ENCODE measurements at regions not wholly inside any gene's neighbourhood (a gene's known extent, or its start where the extent isn't known, plus 50 kb on each side); places are given as distances from the start of the nearest gene placed in this dataset.
"Not testable (repeated sequence)": the region's sequence is repeated elsewhere in the genome, so short reads cannot be mapped to it uniquely, and the experiment has no call there.

- intact Hi-C loops (cut with DNase I) = no loop called here
- ATAC-seq (no peak), DNase-seq (ENCODE audit: missing footprints) (no peak)
These were observed 272.9 kb upstream of the RIOK2 start for GRCh38 chr5:97455996-97456395.

GRCh38 chr5:97458851-97459250 is 275.8 kb upstream of the RIOK2 start:
- intact Hi-C loops (cut with DNase I) = no loop called here
- ATAC-seq (no peak), DNase-seq (ENCODE audit: missing footprints) (no peak)

- intact Hi-C loops (cut with DNase I) = no loop called here
- ATAC-seq (no peak), DNase-seq (ENCODE audit: missing footprints) (no peak)
These were observed 288.9 kb upstream of the RIOK2 start for GRCh38 chr5:97471951-97472350.

- intact Hi-C loops (cut with DNase I) = no loop called here
- ATAC-seq (no peak), DNase-seq (ENCODE audit: missing footprints) (no peak)
These were observed 292.8 kb upstream of the RIOK2 start for GRCh38 chr5:97475847-97476246.

GRCh38 chr5:97476852-97477534 is 293.9 kb upstream of the RIOK2 start:
- DNase-seq (ENCODE audit: missing footprints) (no peak), ATAC-seq (no peak)
- intact Hi-C loops (cut with DNase I) = no loop called here

GRCh38 chr5:97478483-97478882 is 295.4 kb upstream of the RIOK2 start:
- ATAC-seq (no peak), DNase-seq (ENCODE audit: missing footprints) (no peak)
- intact Hi-C loops (cut with DNase I) = no loop called here

- intact Hi-C loops (cut with DNase I) = no loop called here
- no peak for DNase-seq (ENCODE audit: missing footprints)
- ATAC-seq = no peak
These were observed 297.3 kb upstream of the RIOK2 start for GRCh38 chr5:97480313-97480712.

GRCh38 chr5:97488126-97488668 is 305.1 kb upstream of the RIOK2 start:
- DNase-seq (ENCODE audit: missing footprints) (no peak), ATAC-seq (no peak)
- intact Hi-C loops (cut with DNase I) = no loop called here

GRCh38 chr5:97489010-97489840 is 306.2 kb upstream of the RIOK2 start:
- intact Hi-C loops (cut with DNase I) = no loop called here
- ATAC-seq = no peak
- no peak for DNase-seq (ENCODE audit: missing footprints)

- intact Hi-C loops (cut with DNase I) = no loop called here
- ATAC-seq (no peak), DNase-seq (ENCODE audit: missing footprints) (no peak)
These were observed 311.4 kb upstream of the RIOK2 start for GRCh38 chr5:97494465-97494864.

GRCh38 chr5:97495301-97495700 is 312.3 kb upstream of the RIOK2 start:
- no peak for ATAC-seq
- intact Hi-C loops (cut with DNase I) = no loop called here
- no peak for DNase-seq (ENCODE audit: missing footprints)

- DNase-seq (ENCODE audit: missing footprints) (no peak), ATAC-seq (no peak)
- intact Hi-C loops (cut with DNase I) = no loop called here
These were observed 313.0 kb upstream of the RIOK2 start for GRCh38 chr5:97496037-97496436.

- intact Hi-C loops (cut with DNase I) = no loop called here
- no peak for DNase-seq (ENCODE audit: missing footprints)
These were observed 315.6 kb upstream of the RIOK2 start for GRCh38 chr5:97498657-97499056.

GRCh38 chr5:97499605-97500004 is 316.6 kb upstream of the RIOK2 start:
- intact Hi-C loops (cut with DNase I) = no loop called here
- DNase-seq (ENCODE audit: missing footprints) (no peak), ATAC-seq (no peak)

More at GRCh38 chr5:97498657-97499056, 315.6 kb upstream of the RIOK2 start:
- ATAC-seq = no peak

- DNase-seq (ENCODE audit: missing footprints) (no peak), ATAC-seq (no peak)
- intact Hi-C loops (cut with DNase I) = no loop called here
These were observed 318.4 kb upstream of the RIOK2 start for GRCh38 chr5:97501286-97501964.

- intact Hi-C loops (cut with DNase I) = no loop called here
- ATAC-seq (no peak), DNase-seq (ENCODE audit: missing footprints) (no peak)
These were observed 318.9 kb upstream of the RIOK2 start for GRCh38 chr5:97501965-97502305.

- no peak for DNase-seq (ENCODE audit: missing footprints)
- intact Hi-C loops (cut with DNase I) = no loop called here
- no peak for ATAC-seq
These were observed 325.8 kb upstream of the RIOK2 start for GRCh38 chr5:97508864-97509263.

- DNase-seq (ENCODE audit: missing footprints); ATAC-seq; intact Hi-C loops (cut with DNase I): not testable (repeated sequence)
These were observed 336.5 kb upstream of the RIOK2 start for GRCh38 chr5:97519565-97519964.

- intact Hi-C loops (cut with DNase I); DNase-seq (ENCODE audit: missing footprints); ATAC-seq: not testable (repeated sequence)
These were observed 340.3 kb upstream of the RIOK2 start for GRCh38 chr5:97523336-97523735.

GRCh38 chr5:97525780-97526179 is 342.7 kb upstream of the RIOK2 start:
- DNase-seq (ENCODE audit: missing footprints) (no peak), ATAC-seq (no peak)
- intact Hi-C loops (cut with DNase I) = no loop called here
